Esophagus muscularis mucosa (tissue), 3 donors: ENCODE measurements at regions not wholly inside any gene's neighbourhood (a gene's known extent, or its start where the extent isn't known, plus 50 kb on each side); places are given as distances from the start of the nearest gene placed in this dataset.

Experiments
- POLR2A ChIP-seq: fragments of 450-650 bp; IDR thresholded peaks from one replicate; pipeline ENCODE4 v1.6.1; 2017; ENCODE audit warnings: antibody characterized with exemption, moderate library complexity, mild to moderate bottlenecking, low read depth
- TF ChIP-seq, protein P1 (sequence below), 3 experiments: fragments of 200-600 bp in 2 of 3; fragments of 450-650 bp in 1 of 3; sonication (generic) in 2 of 3; IDR thresholded peaks; one replicate each; pipeline ENCODE4 v1.5.1; 2017 to 2019; ENCODE audit warnings: antibody characterized with exemption in 3 of 3, mild to moderate bottlenecking in 2 of 3, moderate library complexity in 1 of 3

DNA sequence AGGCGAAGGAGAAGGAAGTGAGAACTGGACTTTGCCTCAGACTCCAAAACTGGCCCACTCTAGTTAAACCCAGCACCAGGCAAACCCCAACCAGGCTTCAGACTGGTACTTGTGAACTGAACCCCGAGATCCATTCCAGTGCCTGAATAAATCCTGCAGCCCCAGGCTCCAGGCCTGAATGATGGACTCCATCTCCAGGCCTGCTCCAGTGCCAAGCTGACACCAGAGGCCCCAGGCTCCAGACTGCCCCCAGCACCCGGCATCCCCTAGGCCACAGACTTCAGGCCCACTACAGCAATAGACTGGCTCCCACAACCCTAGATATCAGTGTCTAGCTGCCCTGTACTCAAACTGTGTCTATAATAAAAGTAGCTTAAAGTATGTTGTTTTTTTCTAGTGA lies 406.8 kb downstream of the FAM181B start:
- TF ChIP-seq, protein P1, sequence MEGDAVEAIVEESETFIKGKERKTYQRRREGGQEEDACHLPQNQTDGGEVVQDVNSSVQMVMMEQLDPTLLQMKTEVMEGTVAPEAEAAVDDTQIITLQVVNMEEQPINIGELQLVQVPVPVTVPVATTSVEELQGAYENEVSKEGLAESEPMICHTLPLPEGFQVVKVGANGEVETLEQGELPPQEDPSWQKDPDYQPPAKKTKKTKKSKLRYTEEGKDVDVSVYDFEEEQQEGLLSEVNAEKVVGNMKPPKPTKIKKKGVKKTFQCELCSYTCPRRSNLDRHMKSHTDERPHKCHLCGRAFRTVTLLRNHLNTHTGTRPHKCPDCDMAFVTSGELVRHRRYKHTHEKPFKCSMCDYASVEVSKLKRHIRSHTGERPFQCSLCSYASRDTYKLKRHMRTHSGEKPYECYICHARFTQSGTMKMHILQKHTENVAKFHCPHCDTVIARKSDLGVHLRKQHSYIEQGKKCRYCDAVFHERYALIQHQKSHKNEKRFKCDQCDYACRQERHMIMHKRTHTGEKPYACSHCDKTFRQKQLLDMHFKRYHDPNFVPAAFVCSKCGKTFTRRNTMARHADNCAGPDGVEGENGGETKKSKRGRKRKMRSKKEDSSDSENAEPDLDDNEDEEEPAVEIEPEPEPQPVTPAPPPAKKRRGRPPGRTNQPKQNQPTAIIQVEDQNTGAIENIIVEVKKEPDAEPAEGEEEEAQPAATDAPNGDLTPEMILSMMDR (IDR thresholded peaks at IDR 0.05), result no peak
- TF ChIP-seq POLR2A, result no peak
